ENCODE measurements at regions not wholly inside any gene's neighbourhood (a gene's known extent, or its start where the extent isn't known, plus 50 kb on each side); places are given as distances from the start of the nearest gene placed in this dataset.

DNA sequence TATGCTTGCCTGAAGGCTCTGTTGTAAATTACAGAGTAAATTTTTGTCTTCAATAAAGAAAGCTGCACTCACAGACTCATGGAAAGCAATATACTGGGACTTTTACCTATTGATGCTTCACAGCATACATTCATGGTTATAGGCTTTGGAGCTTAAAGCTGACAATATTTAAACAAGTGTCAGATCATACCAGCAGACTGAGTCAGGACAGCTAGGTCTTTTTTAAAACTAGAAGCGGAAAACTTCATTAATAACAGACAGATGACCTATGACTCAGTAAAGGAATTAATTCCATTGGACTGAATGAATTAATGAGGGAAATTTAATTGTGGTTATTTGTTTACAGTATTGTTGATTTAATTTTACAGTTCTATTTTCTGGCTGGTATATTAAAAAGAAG is 165.8 kb upstream of the DGKB start:
- no peak for TF ChIP-seq CTCF (conservative IDR thresholded peaks at IDR 0.05; ENCODE audit: low read depth, low read length)
- TF ChIP-seq EZH2 (IDR thresholded peaks at IDR 0.05; ENCODE audit: low read length, unreplicated experiment): no peak
